ENCODE measurements at regions not wholly inside any gene's neighbourhood (a gene's known extent, or its start where the extent isn't known, plus 50 kb on each side); places are given as distances from the start of the nearest gene placed in this dataset.
"Not testable (repeated sequence)": the region's sequence is repeated elsewhere in the genome, so short reads cannot be mapped to it uniquely, and the experiment has no call there.

GRCh38 chr2:13193075-13193474, 476.3 kb downstream of the TRIB2 start:
- no peak for DNase-seq (ENCODE audit: low read depth, low spot score)

- DNase-seq (ENCODE audit: low read depth, low spot score): no peak
Measured at GRCh38 chr2:13193900-13194299, 477.2 kb downstream of the TRIB2 start.

DNA sequence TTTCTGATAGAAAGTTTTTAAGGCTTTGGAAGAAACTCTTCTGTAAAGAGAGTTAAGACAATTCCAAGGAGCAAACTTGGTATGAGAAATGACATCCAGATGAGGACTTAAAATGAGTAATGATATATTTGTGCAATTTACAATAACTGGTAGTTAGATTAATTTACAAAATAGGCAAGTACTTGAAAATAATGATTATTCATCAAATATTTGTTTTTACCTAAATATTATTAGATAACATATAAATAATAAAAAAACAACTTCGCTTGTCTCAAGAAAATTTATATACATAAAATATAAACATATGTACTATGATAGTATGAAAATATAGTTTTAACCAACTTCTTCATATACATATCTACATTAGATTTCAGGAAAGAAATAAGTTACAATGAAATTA, 478.5 kb downstream of the TRIB2 start:
- no peak for DNase-seq (ENCODE audit: low read depth, low spot score)

DNA sequence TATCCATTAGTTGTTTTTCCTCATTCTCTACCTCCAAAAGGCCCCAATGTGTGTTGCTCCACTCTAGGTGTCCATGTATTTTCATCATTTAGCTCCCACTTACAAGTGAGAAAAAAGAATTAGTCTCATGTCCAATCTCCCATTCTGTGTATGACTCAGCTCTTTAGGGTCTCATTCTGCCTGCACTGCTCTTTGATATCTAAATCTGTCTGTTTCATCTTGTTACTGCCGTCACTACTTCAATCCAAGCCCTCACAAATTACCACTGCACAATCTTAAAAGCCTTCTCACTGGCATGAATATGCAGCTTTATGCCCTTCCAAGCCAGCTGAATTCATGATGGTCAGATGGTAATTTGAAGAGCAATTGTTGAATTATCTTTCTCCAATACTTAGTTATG, 480.5 kb downstream of the TRIB2 start:
- no peak for DNase-seq (ENCODE audit: low read depth, low spot score)

GRCh38 chr2:13201924-13202323, 485.2 kb downstream of the TRIB2 start:
- no peak for DNase-seq (ENCODE audit: low read depth, low spot score)

- no peak for DNase-seq (ENCODE audit: low read depth, low spot score)
Measured at GRCh38 chr2:13212115-13212514, 495.4 kb downstream of the TRIB2 start.

DNA sequence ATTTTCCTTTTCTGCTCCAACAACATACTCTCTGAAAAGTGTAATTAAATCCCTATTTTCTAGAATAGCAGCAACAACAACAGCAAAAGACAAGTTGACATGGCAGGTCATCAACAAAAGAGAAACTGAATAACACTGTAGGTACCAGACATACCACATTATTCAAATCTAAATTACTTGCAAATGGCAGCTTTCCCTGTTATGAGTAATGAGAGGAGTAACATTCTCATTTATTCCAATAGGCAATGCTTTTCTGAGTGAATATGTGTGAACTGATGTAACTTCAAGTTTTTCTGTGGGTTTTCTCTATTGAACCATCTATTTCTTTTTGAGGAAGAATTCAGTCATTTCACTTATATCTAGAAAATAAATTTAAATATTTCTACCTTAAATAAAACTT, 501.5 kb downstream of the TRIB2 start:
- DNase-seq (ENCODE audit: low read depth, low spot score): no peak

- DNase-seq (ENCODE audit: low read depth, low spot score): no peak
Measured at GRCh38 chr2:13227578-13227977, 510.8 kb downstream of the TRIB2 start.

GRCh38 chr2:13230221-13230620, 513.5 kb downstream of the TRIB2 start:
- DNase-seq (ENCODE audit: low read depth, low spot score): no peak

GRCh38 chr2:13240061-13240460, 523.3 kb downstream of the TRIB2 start:
- DNase-seq (ENCODE audit: low read depth, low spot score): no peak

GRCh38 chr2:13240789-13241487, 524.2 kb downstream of the TRIB2 start:
- no peak for DNase-seq (ENCODE audit: low read depth, low spot score)

DNA sequence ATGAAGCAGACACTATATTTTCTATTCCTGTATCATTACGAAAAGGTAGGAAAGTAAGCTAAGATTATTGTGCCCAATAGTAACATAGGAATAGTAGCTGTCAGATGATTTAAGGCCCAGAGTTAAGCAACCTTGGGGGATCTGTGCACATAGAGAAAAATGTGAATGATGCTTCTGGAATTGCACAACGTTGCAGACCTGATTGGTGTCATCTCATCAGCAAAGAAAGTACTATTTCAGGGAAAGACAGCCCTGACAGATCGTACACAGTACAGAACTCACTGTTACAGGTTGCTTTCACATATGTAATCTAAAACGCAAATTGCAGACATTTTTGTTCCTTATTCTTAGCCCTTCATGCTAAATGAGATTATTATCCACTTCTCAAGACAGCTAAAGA, 535.9 kb downstream of the TRIB2 start:
- DNase-seq (ENCODE audit: low read depth, low spot score): no peak

DNA sequence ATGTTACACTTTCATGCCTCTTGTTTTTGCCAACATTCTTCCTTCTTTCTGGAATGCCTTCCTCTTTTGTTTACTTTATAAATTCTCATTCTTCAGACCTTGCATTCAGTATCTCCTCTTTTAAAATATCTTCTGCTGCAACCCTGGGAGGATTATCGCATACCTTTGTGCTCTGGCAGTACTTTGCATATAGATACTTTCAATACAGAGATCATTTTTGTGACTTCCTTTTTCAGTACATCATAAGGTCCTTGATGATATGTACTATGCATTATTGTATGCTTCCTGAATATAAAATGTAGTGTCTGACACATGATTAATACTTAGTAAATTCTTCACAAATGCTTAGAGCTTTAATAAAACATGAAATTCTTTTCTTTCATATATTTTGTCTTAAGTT, 538.7 kb downstream of the TRIB2 start:
- no peak for DNase-seq (ENCODE audit: low read depth, low spot score)

GRCh38 chr2:13260402-13260801, 543.7 kb downstream of the TRIB2 start:
- DNase-seq (ENCODE audit: low read depth, low spot score): no peak

GRCh38 chr2:13266166-13266565, 549.4 kb downstream of the TRIB2 start:
- DNase-seq (ENCODE audit: low read depth, low spot score): no peak

GRCh38 chr2:13284688-13285087, 568.0 kb downstream of the TRIB2 start:
- DNase-seq (ENCODE audit: low read depth, low spot score): no peak

DNA sequence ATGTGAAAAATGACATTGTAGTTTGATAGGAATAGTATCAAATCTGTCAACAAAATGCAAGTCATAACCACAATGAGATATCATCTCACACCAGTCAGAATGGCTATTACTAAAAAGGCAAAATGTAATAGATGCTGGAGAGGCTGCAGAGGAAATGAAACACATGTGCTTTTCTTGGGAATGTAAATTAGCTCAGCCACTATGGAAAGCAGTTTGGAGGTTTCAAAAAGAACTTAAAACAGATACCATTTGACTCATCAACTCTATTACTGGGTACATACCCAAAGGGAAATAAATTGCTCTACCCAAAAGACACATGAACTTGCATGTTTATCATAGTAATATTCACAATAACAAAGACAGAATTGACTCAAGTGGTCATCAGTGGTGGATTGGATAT, 572.6 kb downstream of the TRIB2 start:
- no peak for DNase-seq (ENCODE audit: low read depth, low spot score)

DNA sequence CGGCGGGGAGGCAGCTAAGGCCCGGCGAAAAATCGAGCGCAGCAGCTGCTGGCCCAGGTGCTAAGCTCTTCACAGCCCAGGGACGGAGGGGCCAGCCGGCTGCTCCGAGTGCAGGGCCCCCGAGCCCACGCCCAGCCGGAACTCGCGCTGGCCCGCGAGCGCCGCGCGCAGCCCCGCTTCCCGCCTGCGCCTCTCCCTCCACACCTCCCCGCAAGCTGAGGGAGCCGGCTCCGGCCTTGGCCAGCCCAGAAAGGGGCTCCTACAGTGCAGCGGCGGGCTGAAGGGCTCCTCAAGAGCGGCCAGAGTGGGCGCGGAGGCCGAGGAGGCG, 591.7 kb downstream of the TRIB2 start:
- not testable (repeated sequence) for DNase-seq (ENCODE audit: low read depth, low spot score)

GRCh38 chr2:13308989-13309388, 592.3 kb downstream of the TRIB2 start:
- no peak for DNase-seq (ENCODE audit: low read depth, low spot score)

DNA sequence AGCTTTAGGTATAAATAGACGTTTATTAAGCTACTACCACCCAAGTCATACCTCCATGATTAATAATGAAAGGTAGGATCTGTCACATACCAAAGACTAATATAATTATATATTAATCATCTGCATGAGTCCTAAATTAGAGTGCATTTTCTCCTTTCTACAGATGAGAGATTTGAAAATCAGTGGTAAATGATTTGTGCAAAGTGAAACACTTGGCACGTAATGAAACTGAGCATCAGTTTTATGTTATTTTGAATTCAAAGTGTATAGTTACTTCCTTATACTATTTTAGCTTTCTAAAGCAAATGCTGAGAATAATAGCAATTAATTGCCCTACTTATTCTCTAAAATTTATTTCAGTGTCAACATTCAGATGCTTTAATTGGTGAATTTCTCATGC, 615.3 kb downstream of the TRIB2 start:
- DNase-seq (ENCODE audit: low read depth, low spot score): no peak

- not testable (repeated sequence) for DNase-seq (ENCODE audit: low read depth, low spot score)
Measured at GRCh38 chr2:13334071-13334470, 617.3 kb downstream of the TRIB2 start.

DNA sequence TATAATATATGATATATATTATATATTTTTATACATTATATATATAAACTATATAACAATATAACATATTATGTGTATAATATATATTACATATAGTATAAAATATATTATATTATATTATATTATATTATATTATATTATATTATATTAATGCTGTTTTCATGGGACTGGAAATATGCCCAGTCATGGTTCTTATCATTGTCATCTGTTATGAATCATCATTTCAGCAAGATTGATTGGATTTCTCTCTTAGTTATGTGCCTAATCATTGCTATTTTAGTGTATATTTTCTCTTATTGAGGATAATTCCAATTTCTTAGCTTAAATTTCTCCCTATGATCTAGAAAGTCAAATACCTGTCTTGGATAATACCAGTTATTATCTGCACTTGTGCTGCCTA, 617.8 kb downstream of the TRIB2 start:
- DNase-seq (ENCODE audit: low read depth, low spot score): no peak

GRCh38 chr2:13335862-13336535, 619.3 kb downstream of the TRIB2 start:
- no peak for DNase-seq (ENCODE audit: low read depth, low spot score)

DNA sequence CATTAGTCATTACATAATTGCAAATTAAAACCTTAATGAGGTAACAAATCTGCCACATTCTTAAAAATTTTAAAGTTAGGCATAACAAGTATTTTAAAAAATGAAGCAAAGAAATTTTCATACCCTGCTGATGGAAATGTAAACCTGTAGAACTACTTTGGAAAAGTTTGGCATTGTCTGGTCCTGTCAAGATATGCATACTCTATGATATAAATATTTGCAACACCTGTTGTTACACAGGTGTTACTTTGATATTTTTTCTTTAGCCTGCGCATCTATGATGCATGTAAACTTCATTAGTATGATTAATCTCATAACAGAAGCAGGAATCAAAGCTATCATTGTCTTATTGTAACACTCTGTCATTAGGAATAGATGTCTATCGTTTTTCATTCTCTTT, 634.3 kb downstream of the TRIB2 start:
- DNase-seq (ENCODE audit: low read depth, low spot score): no peak

Measured in activated CD4-positive, CD25-positive, alpha-beta regulatory T cell treated with anti-CD3 and anti-CD28 coated beads, Interleukin-2, amount 50 U/mL, for 16 hours (primary cell).